ENCODE measurements at regions not wholly inside any gene's neighbourhood (a gene's known extent, or its start where the extent isn't known, plus 50 kb on each side); places are given as distances from the start of the nearest gene placed in this dataset.
"Not testable (repeated sequence)": the region's sequence is repeated elsewhere in the genome, so short reads cannot be mapped to it uniquely, and the experiment has no call there.

GRCh38 chr5:172533399-172534228 lies 79.3 kb upstream of the SH3PXD2B start:
- no peak overlapping the region for H3K9ac ChIP-seq
- TF ChIP-seq CTCF (IDR thresholded peaks at IDR 0.05): no peak
- no peaks in the 10 kb centered on the region for H3K36me3 ChIP-seq (ENCODE audit: control insufficient read depth, insufficient read depth, low read length)
- no peaks in the 10 kb centered on the region for H3K27me3 ChIP-seq (ENCODE audit: control insufficient read depth, insufficient read depth, low read length)
- no peak overlapping the region for H2AFZ ChIP-seq
- H3K4me2 ChIP-seq (ENCODE audit: low read length): no peak overlapping the region
- H3K9me3 ChIP-seq (ENCODE audit: control insufficient read depth, low read length): no peaks in the 10 kb centered on the region
- H3K4me3 ChIP-seq (ENCODE audit: low read depth, low read length): no peak overlapping the region
- no peak overlapping the region for H3K27ac ChIP-seq
- H3K79me2 ChIP-seq: no peaks in the 10 kb centered on the region
- H3K4me1 ChIP-seq: no peaks in the 10 kb centered on the region

GRCh38 chr5:172533058-172533398 lies 78.7 kb upstream of the SH3PXD2B start:
- no peak for TF ChIP-seq CTCF (IDR thresholded peaks at IDR 0.05)
- H2AFZ ChIP-seq: no peak overlapping the region
- H3K4me3 ChIP-seq (ENCODE audit: low read depth, low read length): no peak overlapping the region
- no peak overlapping the region for H3K4me2 ChIP-seq (ENCODE audit: low read length)
- H3K27ac ChIP-seq: no peak overlapping the region
- H3K9ac ChIP-seq: no peak overlapping the region
- H3K79me2 ChIP-seq: no peaks in the 10 kb centered on the region
- H3K9me3 ChIP-seq (ENCODE audit: control insufficient read depth, low read length): no peaks in the 10 kb centered on the region
- no peaks in the 10 kb centered on the region for H3K36me3 ChIP-seq (ENCODE audit: control insufficient read depth, insufficient read depth, low read length)
- H3K27me3 ChIP-seq (ENCODE audit: control insufficient read depth, insufficient read depth, low read length): no peaks in the 10 kb centered on the region
- H3K4me1 ChIP-seq: no peaks in the 10 kb centered on the region

GRCh38 chr5:172532439-172532838 lies 78.1 kb upstream of the SH3PXD2B start:
- not testable (repeated sequence) for H3K9ac ChIP-seq; H3K27me3 ChIP-seq (ENCODE audit: control insufficient read depth, insufficient read depth, low read length); H3K4me3 ChIP-seq (ENCODE audit: low read depth, low read length); H3K27ac ChIP-seq; H3K9me3 ChIP-seq (ENCODE audit: control insufficient read depth, low read length); H3K36me3 ChIP-seq (ENCODE audit: control insufficient read depth, insufficient read depth, low read length); H3K4me2 ChIP-seq (ENCODE audit: low read length); H3K4me1 ChIP-seq; H3K79me2 ChIP-seq; H2AFZ ChIP-seq

GRCh38 chr5:172531704-172532026 lies 77.3 kb upstream of the SH3PXD2B start:
- H3K4me2 ChIP-seq (ENCODE audit: low read length): no peak overlapping the region
- H3K4me3 ChIP-seq (ENCODE audit: low read depth, low read length): no peak overlapping the region
- no peak overlapping the region for H3K27ac ChIP-seq
- no peaks in the 10 kb centered on the region for H3K79me2 ChIP-seq
- H3K9ac ChIP-seq: no peak overlapping the region
- no peaks in the 10 kb centered on the region for H3K27me3 ChIP-seq (ENCODE audit: control insufficient read depth, insufficient read depth, low read length)
- TF ChIP-seq CTCF (IDR thresholded peaks at IDR 0.05): no peak
- no peaks in the 10 kb centered on the region for H3K9me3 ChIP-seq (ENCODE audit: control insufficient read depth, low read length)
- no peaks in the 10 kb centered on the region for H3K36me3 ChIP-seq (ENCODE audit: control insufficient read depth, insufficient read depth, low read length)
- H3K4me1 ChIP-seq: no peaks in the 10 kb centered on the region
- no peak overlapping the region for H2AFZ ChIP-seq

GRCh38 chr5:172530878-172531703 lies 76.8 kb upstream of the SH3PXD2B start:
- H3K27ac ChIP-seq: no peak overlapping the region
- H2AFZ ChIP-seq: no peak overlapping the region
- no peaks in the 10 kb centered on the region for H3K4me1 ChIP-seq
- no peaks in the 10 kb centered on the region for H3K27me3 ChIP-seq (ENCODE audit: control insufficient read depth, insufficient read depth, low read length)
- H3K4me2 ChIP-seq (ENCODE audit: low read length): no peak overlapping the region
- H3K79me2 ChIP-seq: no peaks in the 10 kb centered on the region
- no peaks in the 10 kb centered on the region for H3K36me3 ChIP-seq (ENCODE audit: control insufficient read depth, insufficient read depth, low read length)
- H3K9ac ChIP-seq: no peak overlapping the region
- no peak for TF ChIP-seq CTCF (IDR thresholded peaks at IDR 0.05)
- no peaks in the 10 kb centered on the region for H3K9me3 ChIP-seq (ENCODE audit: control insufficient read depth, low read length)
- H3K4me3 ChIP-seq (ENCODE audit: low read depth, low read length): no peak overlapping the region

Measured in parathyroid adenoma (tissue), 2 donors.